PC-9 (cell line): ENCODE measurements at regions not wholly inside any gene's neighbourhood (a gene's known extent, or its start where the extent isn't known, plus 50 kb on each side); places are given as distances from the start of the nearest gene placed in this dataset.

Experiments
- BruUV-seq: library from RNA; stranded (reverse); fragments of 400-500 nt; replicated peaks from 2 replicates; lab custom pipeline; 2021; lab: Mats Ljungman, UMichigan
- CTCF ChIA-PET: fragments of 300-600 bp; sonication (Branson Sonifier 250); formaldehyde crosslinking; loops from one replicate; lab custom pipeline; 2022; ENCODE audit warnings: antibody characterized with exemption; lab: Charles Lee
- POLR2A ChIA-PET: fragments of 300-600 bp; sonication (Branson Sonifier 250); formaldehyde crosslinking; loops from one replicate; lab custom pipeline; 2022; ENCODE audit warnings: antibody characterized with exemption; ENCODE audit not compliant: unreplicated experiment; lab: Charles Lee
- DNase-seq, 2 experiments: peaks; one replicate each; pipeline versions ENCODE4 v3.0.0 to v3.0.0-alpha.2; 2015 to 2022; ENCODE audit warnings: mixed read lengths in 1 of 2
- H2AFZ ChIP-seq: fragments of 200-600 bp; sonication (generic); 2 replicates; pipeline ENCODE4 v1.8.1; 2017; ENCODE audit warnings: antibody characterized with exemption
- H3F3A ChIP-seq: fragments of 200-600 bp; sonication (generic); 2 replicates; pipeline ENCODE4 v1.8.1; 2017; ENCODE audit warnings: antibody characterized with exemption, mild to moderate bottlenecking, low read depth; ENCODE audit not compliant: insufficient read depth
- H3K27ac ChIP-seq: fragments of 200-600 bp; sonication (generic); 2 replicates; pipeline ENCODE4 v1.6.1; 2016; ENCODE audit warnings: mixed run types
- H3K27me3 ChIP-seq: fragments of 200-600 bp; sonication (generic); 2 replicates; pipeline ENCODE4 v1.6.1; 2016; ENCODE audit warnings: low read depth, mixed run types; ENCODE audit not compliant: insufficient read depth
- H3K36me3 ChIP-seq: fragments of 200-600 bp; sonication (generic); 2 replicates; pipeline ENCODE4 v1.6.1; 2016; ENCODE audit warnings: low read depth, mixed run types
- H3K4me1 ChIP-seq: fragments of 200-600 bp; sonication (generic); replicated peaks from 2 replicates; pipeline ENCODE4 v1.6.1; 2016; ENCODE audit warnings: mixed run types; ENCODE audit not compliant: insufficient read depth
- H3K4me2 ChIP-seq: fragments of 200-600 bp; sonication (generic); 2 replicates; pipeline ENCODE4 v1.6.1; 2017; ENCODE audit warnings: mixed run types
- H3K4me3 ChIP-seq: fragments of 200-600 bp; sonication (generic); 2 replicates; pipeline ENCODE4 v1.6.1; 2016; ENCODE audit warnings: mixed run types
- H3K79me2 ChIP-seq: fragments of 200-600 bp; sonication (generic); 2 replicates; pipeline ENCODE4 v1.6.1; 2017; ENCODE audit warnings: low read depth, mixed run types
- H3K9me2 ChIP-seq: fragments of 200-600 bp; sonication (generic); 2 replicates; pipeline ENCODE4 v1.8.1; 2017; ENCODE audit warnings: mild to moderate bottlenecking; ENCODE audit not compliant: insufficient read depth
- H3K9me3 ChIP-seq: fragments of 200-600 bp; sonication (generic); 2 replicates; pipeline ENCODE4 v1.8.1; 2016; ENCODE audit warnings: low read depth; ENCODE audit not compliant: insufficient read depth
- H4K20me1 ChIP-seq: fragments of 200-600 bp; sonication (generic); 2 replicates; pipeline ENCODE4 v1.8.1; 2017; ENCODE audit not compliant: insufficient read depth
- EZH2 ChIP-seq: fragments of 200-600 bp; sonication (generic); IDR thresholded peaks from 2 replicates; pipeline ENCODE4 v1.8.0; 2017; ENCODE audit warnings: antibody characterized with exemption, low read depth
- intact Hi-C: fragments of 100-400 bp; cut with micrococcal nuclease; formaldehyde crosslinking; loops from one replicate; pipeline ENCODE4 v1.10.0; 2022; ENCODE audit not compliant: unreplicated experiment
- TF ChIP-seq, protein P1 (sequence below): fragments of 200-600 bp; sonication (generic); conservative IDR thresholded peaks from 2 replicates; pipeline ENCODE4 v1.6.1; 2017; ENCODE audit warnings: mixed run types, antibody characterized with exemption, mild to moderate bottlenecking, moderate library complexity

DNA sequence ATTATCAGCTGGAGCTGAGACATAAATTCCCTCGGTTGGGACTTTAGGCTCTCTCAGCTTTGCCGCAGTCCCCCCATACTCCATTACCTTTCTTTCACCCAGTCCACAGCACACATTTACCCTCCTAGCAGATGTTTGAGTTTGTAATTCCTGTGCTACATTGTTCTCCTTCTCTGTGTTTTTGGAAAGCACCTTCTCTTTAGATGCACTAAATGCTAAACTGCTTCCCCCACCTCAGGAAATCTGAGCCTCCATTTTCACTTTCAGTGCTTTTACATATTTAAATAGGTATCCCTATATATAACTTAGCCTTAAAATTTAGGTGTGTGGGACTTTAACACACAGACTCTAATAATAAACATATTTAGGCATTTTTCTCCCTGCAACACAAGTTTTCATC, 356.9 kb downstream of the NFIB start:
- no peak overlapping the region for H2AFZ ChIP-seq
- POLR2A ChIA-PET = no interaction called here
- BruUV-seq = no TSS peak

DNA sequence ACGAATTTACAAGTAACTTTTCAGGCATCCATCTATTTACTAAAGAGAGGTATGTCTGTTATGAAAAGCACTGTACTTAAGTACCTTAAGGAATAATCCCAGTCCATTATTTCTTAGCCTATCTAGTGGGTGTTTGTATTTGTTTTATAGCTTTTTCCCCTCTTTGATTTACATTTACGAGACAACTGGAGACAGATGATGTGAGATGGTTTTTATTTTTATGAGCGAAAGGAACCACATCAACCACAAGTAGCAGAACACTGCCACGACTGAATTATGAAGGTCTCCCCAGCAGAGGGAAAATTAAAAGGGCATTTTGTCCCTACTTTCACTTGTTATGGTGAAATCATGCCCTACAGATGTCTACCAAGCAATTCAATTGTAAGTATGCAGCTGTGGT, 357.8 kb downstream of the NFIB start:
- no peaks in the 10 kb centered on the region for H3K36me3 ChIP-seq
- no peaks in the 10 kb centered on the region for H3K9me3 ChIP-seq
- CTCF ChIA-PET = no interaction called here
- TF ChIP-seq, protein P1, sequence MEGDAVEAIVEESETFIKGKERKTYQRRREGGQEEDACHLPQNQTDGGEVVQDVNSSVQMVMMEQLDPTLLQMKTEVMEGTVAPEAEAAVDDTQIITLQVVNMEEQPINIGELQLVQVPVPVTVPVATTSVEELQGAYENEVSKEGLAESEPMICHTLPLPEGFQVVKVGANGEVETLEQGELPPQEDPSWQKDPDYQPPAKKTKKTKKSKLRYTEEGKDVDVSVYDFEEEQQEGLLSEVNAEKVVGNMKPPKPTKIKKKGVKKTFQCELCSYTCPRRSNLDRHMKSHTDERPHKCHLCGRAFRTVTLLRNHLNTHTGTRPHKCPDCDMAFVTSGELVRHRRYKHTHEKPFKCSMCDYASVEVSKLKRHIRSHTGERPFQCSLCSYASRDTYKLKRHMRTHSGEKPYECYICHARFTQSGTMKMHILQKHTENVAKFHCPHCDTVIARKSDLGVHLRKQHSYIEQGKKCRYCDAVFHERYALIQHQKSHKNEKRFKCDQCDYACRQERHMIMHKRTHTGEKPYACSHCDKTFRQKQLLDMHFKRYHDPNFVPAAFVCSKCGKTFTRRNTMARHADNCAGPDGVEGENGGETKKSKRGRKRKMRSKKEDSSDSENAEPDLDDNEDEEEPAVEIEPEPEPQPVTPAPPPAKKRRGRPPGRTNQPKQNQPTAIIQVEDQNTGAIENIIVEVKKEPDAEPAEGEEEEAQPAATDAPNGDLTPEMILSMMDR = no peak
- TF ChIP-seq EZH2 = no peak
- no peaks in the 10 kb centered on the region for H3K4me1 ChIP-seq
- no peaks in the 10 kb centered on the region for H3K9me2 ChIP-seq
- no peak overlapping the region for H3K4me2 ChIP-seq
- no peaks in the 10 kb centered on the region for H3K27me3 ChIP-seq
- intact Hi-C loops = no loop called here
- no peak overlapping the region for H3K27ac ChIP-seq
- H3K79me2 ChIP-seq = no peaks in the 10 kb centered on the region
- no peak overlapping the region for H3K4me3 ChIP-seq
- H3F3A ChIP-seq = no peaks in the 10 kb centered on the region
- no TSS peak for BruUV-seq
- DNase-seq = no peak
- POLR2A ChIA-PET = no interaction called here
- H2AFZ ChIP-seq = no peak overlapping the region
- no peaks in the 10 kb centered on the region for H4K20me1 ChIP-seq

More for the DNA sequence above, 356.9 kb downstream of the NFIB start:
- Histone ChIP-seq H3K4me2 (no peak overlapping the region), H3K4me1 (no peaks in the 10 kb centered on the region), H3K27ac (no peak overlapping the region), H3K9me2 (no peaks in the 10 kb centered on the region), H3K36me3 (no peaks in the 10 kb centered on the region), H3K9me3 (no peaks in the 10 kb centered on the region), H3K4me3 (no peak overlapping the region), H4K20me1 (no peaks in the 10 kb centered on the region), H3K79me2 (no peaks in the 10 kb centered on the region), H3F3A (no peaks in the 10 kb centered on the region), H3K27me3 (no peaks in the 10 kb centered on the region)
- TF ChIP-seq, protein P1 = no peak
- TF ChIP-seq EZH2 = no peak
- DNase-seq = no peak
- CTCF ChIA-PET = no interaction called here
- intact Hi-C loops = no loop called here

DNA sequence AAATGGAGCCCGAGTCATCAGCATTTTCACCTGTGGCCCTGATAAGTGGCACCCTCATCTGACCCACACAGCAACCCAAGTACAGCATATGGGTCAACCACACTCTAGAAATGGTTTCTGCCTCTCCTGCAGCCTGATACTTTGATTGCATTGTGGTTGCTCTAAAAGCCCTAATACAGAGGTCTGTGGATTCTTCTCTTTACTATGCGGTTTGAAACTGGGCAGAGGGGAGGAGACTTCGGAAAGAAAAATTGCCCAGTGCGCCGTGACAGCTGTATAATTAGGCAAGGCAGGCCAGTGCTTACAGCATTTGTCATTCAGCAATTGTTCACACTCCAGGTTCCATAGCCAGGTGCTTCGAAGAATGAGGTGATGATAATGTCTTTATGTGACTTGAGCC, 361.0 kb downstream of the NFIB start:
- Histone ChIP-seq H3K9me2 (no peaks in the 10 kb centered on the region), H3K4me3 (no peak overlapping the region), H3K4me1 (no peaks in the 10 kb centered on the region), H3K9me3 (no peaks in the 10 kb centered on the region), H2AFZ (no peak overlapping the region), H3K4me2 (no peak overlapping the region), H3K79me2 (no peaks in the 10 kb centered on the region), H3F3A (no peaks in the 10 kb centered on the region), H3K36me3 (no peaks in the 10 kb centered on the region), H3K27ac (no peak overlapping the region), H3K27me3 (no peaks in the 10 kb centered on the region), H4K20me1 (no peaks in the 10 kb centered on the region)
- BruUV-seq = no TSS peak
- intact Hi-C loops = no loop called here
- TF ChIP-seq, protein P1 = no peak
- no peak for TF ChIP-seq EZH2
- DNase-seq = no peak
- ChIA-PET CTCF (no interaction called here), POLR2A (no interaction called here)
